ENCODE measurements at regions not wholly inside any gene's neighbourhood (a gene's known extent, or its start where the extent isn't known, plus 50 kb on each side); places are given as distances from the start of the nearest gene placed in this dataset.

DNA sequence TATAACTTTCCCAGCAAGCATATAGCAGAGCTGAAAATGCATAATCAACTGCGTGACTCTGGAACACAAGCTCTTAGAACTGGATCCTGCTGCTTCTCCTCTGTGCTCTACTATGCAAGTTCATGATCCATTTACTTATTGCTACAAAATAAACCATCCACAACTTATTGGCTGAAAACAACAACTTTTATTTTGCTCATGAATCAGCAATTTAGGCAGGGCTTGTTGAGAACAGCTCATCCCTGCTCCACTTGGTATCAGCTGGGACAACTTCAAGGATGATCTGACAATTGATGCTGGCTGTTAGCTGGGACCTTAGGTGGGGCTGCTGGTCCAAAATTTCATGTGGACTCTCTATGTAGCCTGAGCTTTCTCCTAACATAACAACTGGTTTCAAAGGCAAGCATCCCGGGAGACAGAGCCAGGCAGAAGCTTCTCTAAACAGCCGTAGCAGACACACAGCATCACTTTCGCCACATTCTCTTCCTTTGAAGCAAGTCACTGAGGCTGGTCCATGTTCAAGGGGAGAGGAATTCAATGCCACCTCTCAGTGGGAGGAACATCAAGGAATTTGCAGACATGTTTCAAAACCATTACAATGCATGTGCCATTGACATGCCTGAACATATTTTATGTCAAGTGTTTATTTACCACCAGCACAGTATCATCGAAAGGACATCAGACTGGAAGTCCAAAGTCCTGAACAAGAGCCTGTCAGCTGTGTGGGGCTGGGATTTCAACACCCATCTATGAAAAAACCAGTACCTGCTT lies 153.1 kb upstream of the PKDCC start:
- DNase-seq: no peak
- H3K27me3 Mint-ChIP-seq: peaks cover 56% of the 10 kb centered on the region
- no peak overlapping the region for H3K27ac Mint-ChIP-seq
- H3K4me3 Mint-ChIP-seq: no peak overlapping the region
- POLR2A ChIA-PET: interaction anchor here (1.4 to 1.6 kb wide), 2 partner anchors 24 to 153 kb away, joined by 4 to 7 read pairs; partner anchors contain the start of gene PKDCC
- H3K9me3 Mint-ChIP-seq: no peaks in the 10 kb centered on the region
- CTCF ChIA-PET: interaction anchor here (0.7 to 1.3 kb wide), 2 partner anchors 27 to 53 kb away, joined by 3 read pairs; no protein-coding TSS in a partner anchor
- no peaks in the 10 kb centered on the region for H3K36me3 Mint-ChIP-seq (ENCODE audit: low read depth)
- H3K4me1 Mint-ChIP-seq: peaks cover 26% of the 10 kb centered on the region

- ChIA-PET POLR2A (interaction anchor here (0.9 to 1.6 kb wide), 3 partner anchors 22 to 152 kb away, joined by 3 to 7 read pairs (median 4); partner anchors contain the start of gene PKDCC), CTCF (interaction anchor here (1.3 to 1.8 kb wide), 2 partner anchors 23 to 27 kb away, joined by 3 to 6 read pairs; no protein-coding TSS in a partner anchor)
- Mint-ChIP-seq H3K36me3 (ENCODE audit: low read depth) (no peaks in the 10 kb centered on the region), H3K4me3 (no peak overlapping the region), H3K9me3 (no peaks in the 10 kb centered on the region), H3K4me1 (peaks cover 26% of the 10 kb centered on the region), H3K27ac (no peak overlapping the region), H3K27me3 (peaks cover 58% of the 10 kb centered on the region)
- DNase-seq: no peak
Observed at GRCh38 chr2:41895334-41895664, 152.5 kb upstream of the PKDCC start.

- Mint-ChIP-seq H3K27me3 (peaks cover 49% of the 10 kb centered on the region), H3K4me1 (peaks cover 26% of the 10 kb centered on the region), H3K4me3 (no peak overlapping the region), H3K27ac (peak overlapping the region; percentile 8), H3K9me3 (no peaks in the 10 kb centered on the region), H3K36me3 (ENCODE audit: low read depth) (no peaks in the 10 kb centered on the region)
- peak; percentile 69 for DNase-seq
- ChIA-PET CTCF (interaction anchor here (0.9 to 1.8 kb wide), 2 partner anchors 24 to 191 kb away, joined by 3 to 6 read pairs; no protein-coding TSS in a partner anchor), POLR2A (interaction anchor here (0.8 to 1.6 kb wide), 5 partner anchors 11 to 151 kb away, joined by 3 to 7 read pairs (median 4); partner anchors contain the start of gene PKDCC)
Observed at GRCh38 chr2:41896186-41896846, 151.5 kb upstream of the PKDCC start.

GRCh38 chr2:41899189-41899588 lies 148.6 kb upstream of the PKDCC start:
- Mint-ChIP-seq H3K4me3 (no peak overlapping the region), H3K27ac (no peak overlapping the region), H3K27me3 (peaks cover 50% of the 10 kb centered on the region), H3K36me3 (ENCODE audit: low read depth) (no peaks in the 10 kb centered on the region), H3K9me3 (no peaks in the 10 kb centered on the region), H3K4me1 (peaks cover 26% of the 10 kb centered on the region)
- CTCF ChIA-PET: interaction anchor here (0.6 to 2.2 kb wide), 3 partner anchors 23 to 188 kb away, joined by 4 to 7 read pairs (median 6); no protein-coding TSS in a partner anchor
- no peak for DNase-seq
- POLR2A ChIA-PET: no interaction called here

DNA sequence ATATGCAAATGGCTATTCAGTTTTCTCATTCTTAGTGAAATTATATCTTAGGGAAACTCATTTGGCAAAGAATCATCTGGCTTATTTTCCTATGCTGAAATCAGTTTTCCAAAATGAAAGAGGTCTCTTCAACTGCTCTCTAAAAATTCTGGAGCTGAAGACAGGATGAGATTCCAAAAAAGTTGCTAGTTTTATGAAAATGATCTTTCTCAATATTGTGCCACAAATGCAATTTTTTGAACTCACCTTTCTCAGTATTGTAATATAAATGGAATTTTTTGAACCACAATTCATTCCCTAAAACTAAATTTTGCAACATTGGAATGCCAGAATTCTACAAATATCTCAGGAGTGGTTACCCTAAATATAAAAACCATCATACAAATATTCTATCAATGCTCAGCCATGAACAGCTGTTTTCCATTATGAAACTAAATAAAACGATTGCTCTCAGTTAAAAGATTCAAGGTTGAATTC lies 147.7 kb upstream of the PKDCC start:
- ChIA-PET CTCF (interaction anchor here (2.2 kb wide), 1 partner anchor 31 kb away, joined by 7 read pairs; no protein-coding TSS in a partner anchor), POLR2A (no interaction called here)
- no peak overlapping the region for H3K4me3 Mint-ChIP-seq
- no peak overlapping the region for H3K27ac Mint-ChIP-seq
- no peaks in the 10 kb centered on the region for H3K9me3 Mint-ChIP-seq
- H3K4me1 Mint-ChIP-seq: peaks cover 26% of the 10 kb centered on the region
- no peak for DNase-seq
- peaks cover 55% of the 10 kb centered on the region for H3K27me3 Mint-ChIP-seq
- no peaks in the 10 kb centered on the region for H3K36me3 Mint-ChIP-seq (ENCODE audit: low read depth)

- Mint-ChIP-seq H3K4me1 (peaks cover 4% of the 10 kb centered on the region), H3K9me3 (no peaks in the 10 kb centered on the region), H3K36me3 (ENCODE audit: low read depth) (no peaks in the 10 kb centered on the region), H3K4me3 (no peak overlapping the region), H3K27me3 (peaks cover 64% of the 10 kb centered on the region), H3K27ac (no peak overlapping the region)
- DNase-seq: no peak
- POLR2A ChIA-PET: no interaction called here
- CTCF ChIA-PET: no interaction called here
Observed at GRCh38 chr2:41902897-41903296, 144.9 kb upstream of the PKDCC start.

DNA sequence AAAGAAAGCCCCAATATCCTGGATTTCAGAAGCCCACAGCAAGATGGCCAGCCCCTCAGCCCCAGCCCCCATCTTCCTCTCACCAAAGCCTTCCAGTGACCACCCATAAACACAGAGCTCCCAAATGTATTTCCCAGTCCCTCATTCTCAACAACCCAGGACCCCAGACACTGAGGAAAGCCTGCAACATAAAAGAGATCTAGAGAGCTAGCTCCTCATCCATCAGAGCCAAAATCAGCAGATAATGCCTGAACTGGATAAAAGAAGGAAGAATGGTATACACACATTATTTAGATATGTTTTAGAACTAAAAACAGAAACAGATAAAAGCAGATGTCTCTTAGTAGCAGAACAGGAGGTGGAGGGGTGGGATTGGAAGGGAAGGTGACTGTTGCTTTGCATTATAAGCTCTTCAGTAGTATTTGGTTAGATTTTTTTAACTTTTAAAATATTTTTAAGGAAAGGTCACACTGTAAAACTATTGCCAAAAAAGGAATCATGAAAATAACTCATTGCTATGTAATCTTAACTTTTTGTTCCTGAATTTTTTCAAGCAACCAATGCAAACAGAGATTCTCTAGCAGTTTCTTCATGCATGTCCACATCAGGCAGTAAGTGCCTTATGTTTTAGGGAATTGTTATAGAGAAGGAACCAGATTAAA lies 144.2 kb upstream of the PKDCC start:
- Mint-ChIP-seq H3K36me3 (ENCODE audit: low read depth) (no peaks in the 10 kb centered on the region), H3K27me3 (peaks cover 62% of the 10 kb centered on the region), H3K4me3 (no peak overlapping the region), H3K4me1 (peaks cover 10% of the 10 kb centered on the region), H3K9me3 (no peaks in the 10 kb centered on the region), H3K27ac (no peak overlapping the region)
- ChIA-PET POLR2A (no interaction called here), CTCF (no interaction called here)
- DNase-seq: no peak

DNA sequence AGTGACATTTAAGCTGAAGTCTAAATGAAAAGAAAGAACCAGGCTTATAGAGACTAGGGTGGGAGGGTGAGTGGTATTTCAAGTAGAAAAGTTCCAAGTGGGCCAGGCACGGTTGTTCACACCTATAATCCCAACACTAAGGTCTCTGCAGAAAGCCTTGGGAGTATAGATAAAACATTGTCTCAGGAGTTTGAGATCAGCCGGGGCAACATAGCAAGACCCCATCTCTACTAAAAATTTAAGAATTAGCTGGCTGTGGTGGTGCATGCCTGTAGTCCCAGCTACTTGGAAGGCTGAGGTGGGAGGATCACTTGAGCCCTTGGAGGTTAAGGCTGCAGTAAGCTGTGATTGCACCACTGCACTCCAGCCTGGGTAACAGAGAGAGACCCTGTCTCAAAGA lies 143.4 kb upstream of the PKDCC start:
- peaks cover 10% of the 10 kb centered on the region for H3K4me1 Mint-ChIP-seq
- no peak overlapping the region for H3K4me3 Mint-ChIP-seq
- POLR2A ChIA-PET: no interaction called here
- CTCF ChIA-PET: no interaction called here
- DNase-seq: no peak
- no peak overlapping the region for H3K27ac Mint-ChIP-seq
- H3K9me3 Mint-ChIP-seq: no peaks in the 10 kb centered on the region
- H3K27me3 Mint-ChIP-seq: peaks cover 54% of the 10 kb centered on the region
- no peaks in the 10 kb centered on the region for H3K36me3 Mint-ChIP-seq (ENCODE audit: low read depth)

DNA sequence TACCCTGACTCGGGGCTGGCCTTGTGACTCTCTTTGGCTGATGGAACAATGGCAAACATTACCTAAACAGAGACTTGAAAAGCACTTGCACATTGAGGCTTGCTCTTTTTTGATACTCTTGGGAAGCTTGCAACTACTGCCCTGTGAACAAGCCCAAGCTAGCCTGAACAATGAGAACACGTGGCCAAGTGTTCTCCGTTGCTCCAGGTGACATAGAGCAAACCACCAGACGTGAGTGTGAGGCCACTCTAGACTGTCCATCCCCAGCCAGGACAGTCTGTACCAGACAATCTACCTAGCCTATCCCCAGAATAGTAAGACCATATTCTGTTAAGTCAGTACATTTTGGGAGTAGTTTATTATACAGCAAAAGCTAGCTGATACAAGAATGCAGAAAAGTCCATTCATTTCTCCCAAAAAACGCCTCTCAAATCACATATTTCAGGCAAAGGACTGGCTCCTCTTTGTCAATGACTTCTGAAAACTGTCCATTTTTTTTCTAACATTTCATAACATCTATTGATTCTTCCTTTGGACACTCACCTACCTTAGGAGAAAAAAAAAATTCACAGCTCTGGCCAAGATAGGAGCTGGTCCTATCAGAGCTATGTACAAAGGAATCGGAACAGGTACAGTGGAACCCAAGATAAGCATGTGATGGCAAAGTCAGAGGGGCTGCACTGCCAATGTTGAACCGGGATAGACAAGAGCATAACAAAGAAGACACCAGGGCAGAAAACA lies 142.1 kb upstream of the PKDCC start:
- peaks cover 49% of the 10 kb centered on the region for H3K27me3 Mint-ChIP-seq
- ChIA-PET CTCF (interaction anchor here (1.0 kb wide), 1 partner anchor 34 kb away, joined by 3 read pairs; no protein-coding TSS in a partner anchor), POLR2A (no interaction called here)
- peaks cover 10% of the 10 kb centered on the region for H3K4me1 Mint-ChIP-seq
- no peaks in the 10 kb centered on the region for H3K36me3 Mint-ChIP-seq (ENCODE audit: low read depth)
- DNase-seq: no peak
- no peak overlapping the region for H3K27ac Mint-ChIP-seq
- H3K4me3 Mint-ChIP-seq: no peak overlapping the region
- no peaks in the 10 kb centered on the region for H3K9me3 Mint-ChIP-seq

DNA sequence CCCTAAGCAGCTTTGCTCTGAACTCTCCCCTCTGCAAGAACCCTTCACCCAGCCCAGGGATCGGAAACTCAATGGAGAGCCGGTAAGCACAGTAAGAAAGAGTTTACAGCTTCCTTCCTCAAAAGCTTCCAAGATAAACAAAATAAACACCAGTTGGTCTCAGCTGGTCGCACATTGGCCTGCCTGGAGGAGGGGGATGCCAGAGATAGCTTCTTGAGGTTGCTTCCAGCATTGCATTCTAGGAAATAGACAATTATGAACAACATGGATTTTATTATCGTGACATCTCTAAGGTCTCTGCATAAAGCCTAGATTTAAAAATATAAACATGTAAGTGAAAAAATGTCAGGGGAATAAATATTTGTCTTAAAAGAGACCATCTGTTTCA lies 141.5 kb upstream of the PKDCC start:
- CTCF ChIA-PET: interaction anchor here (1.0 kb wide), 1 partner anchor 35 kb away, joined by 3 read pairs; no protein-coding TSS in a partner anchor
- POLR2A ChIA-PET: no interaction called here
- no peak overlapping the region for H3K4me3 Mint-ChIP-seq
- no peak for DNase-seq
- peaks cover 10% of the 10 kb centered on the region for H3K4me1 Mint-ChIP-seq
- H3K9me3 Mint-ChIP-seq: no peaks in the 10 kb centered on the region
- H3K36me3 Mint-ChIP-seq (ENCODE audit: low read depth): no peaks in the 10 kb centered on the region
- peaks cover 54% of the 10 kb centered on the region for H3K27me3 Mint-ChIP-seq
- no peak overlapping the region for H3K27ac Mint-ChIP-seq

DNA sequence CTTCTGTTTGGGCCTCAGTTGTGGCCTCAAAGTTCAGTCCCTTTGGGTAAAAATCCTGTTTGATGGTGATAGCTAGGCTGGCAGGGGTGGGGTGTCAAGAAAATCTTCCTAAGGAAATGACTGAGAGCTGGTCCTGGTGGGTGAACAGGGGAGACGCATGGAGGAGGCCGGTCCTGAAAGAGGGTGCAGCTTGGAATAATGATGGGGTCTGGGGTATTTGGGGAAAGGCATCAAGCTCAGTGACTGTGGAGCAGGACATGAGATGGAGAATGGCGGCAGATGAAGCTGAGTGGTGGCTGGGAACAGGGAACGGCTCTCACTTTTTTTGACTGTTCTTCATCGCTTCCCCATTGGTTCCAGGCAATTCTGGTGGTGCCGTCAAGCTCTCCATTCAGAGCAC lies 140.7 kb upstream of the PKDCC start:
- H3K27me3 Mint-ChIP-seq: peaks cover 45% of the 10 kb centered on the region
- no peak overlapping the region for H3K4me3 Mint-ChIP-seq
- no peak overlapping the region for H3K27ac Mint-ChIP-seq
- H3K4me1 Mint-ChIP-seq: peaks cover 10% of the 10 kb centered on the region
- ChIA-PET CTCF (no interaction called here), POLR2A (interaction anchor here (0.6 kb wide), 1 partner anchor 10 kb away, joined by 3 read pairs; no protein-coding TSS in a partner anchor)
- no peaks in the 10 kb centered on the region for H3K36me3 Mint-ChIP-seq (ENCODE audit: low read depth)
- H3K9me3 Mint-ChIP-seq: no peaks in the 10 kb centered on the region
- no peak for DNase-seq

GRCh38 chr2:41907771-41908207 lies 140.0 kb upstream of the PKDCC start:
- Mint-ChIP-seq H3K4me1 (peaks cover 10% of the 10 kb centered on the region), H3K9me3 (no peaks in the 10 kb centered on the region), H3K27ac (no peak overlapping the region), H3K4me3 (no peak overlapping the region), H3K27me3 (peaks cover 46% of the 10 kb centered on the region), H3K36me3 (ENCODE audit: low read depth) (no peaks in the 10 kb centered on the region)
- CTCF ChIA-PET: no interaction called here
- no peak for DNase-seq
- POLR2A ChIA-PET: interaction anchor here (1.5 kb wide), 1 partner anchor 179 kb away, joined by 4 read pairs; no protein-coding TSS in a partner anchor

All from activated CD4-positive, alpha-beta memory T cell treated with anti-CD3 and anti-CD28 coated beads, Interleukin-2, amount 10 ng/mL, durations not matched to agents 7 days and 5 days (primary cell).